Heart right ventricle (tissue), 16 donors: ENCODE measurements at regions not wholly inside any gene's neighbourhood (a gene's known extent, or its start where the extent isn't known, plus 50 kb on each side); places are given as distances from the start of the nearest gene placed in this dataset.

Experiments
- ATAC-seq, 8 donors: fragments of 200-7000 bp; cut with Tn5 transposase; one replicate each; pipeline ENCODE4 v1.9.1; 2020; ENCODE audit warnings: mild to moderate bottlenecking in 8 of 8, moderate library complexity in 8 of 8, moderate number of reproducible peaks in 1 of 8
- DNase-seq, 2 donors: peaks; one replicate each; pipeline ENCODE4 v3.0.0-alpha.2; 2020
- H3K27ac ChIP-seq, 10 donors: fragments of 200-600 bp; sonication (generic) in 2 of 10; one replicate each; pipeline versions ENCODE4 v1.5.0 to v1.8.0; 2020 to 2022; ENCODE audit warnings: mild to moderate bottlenecking in 3 of 10
- H3K27me3 ChIP-seq, 7 donors: fragments of 200-600 bp; one replicate each; pipeline ENCODE4 v1.8.0; 2021 to 2022; ENCODE audit warnings: mild to moderate bottlenecking in 2 of 7
- H3K36me3 ChIP-seq, 9 donors: fragments of 200-600 bp; sonication (generic) in 1 of 9; one replicate each; pipeline versions ENCODE4 v1.5.0 to v1.8.0; 2020 to 2022; ENCODE audit warnings: mild to moderate bottlenecking in 2 of 9
- H3K4me1 ChIP-seq, 9 donors: fragments of 200-600 bp; sonication (generic) in 1 of 9; one replicate each; pipeline versions ENCODE4 v1.5.0 to v1.8.0; 2020 to 2022; ENCODE audit warnings: mild to moderate bottlenecking in 4 of 9
- H3K4me3 ChIP-seq, 10 donors: fragments of 200-600 bp; sonication (generic) in 2 of 10; one replicate each; pipeline versions ENCODE4 v1.5.0 to v1.8.0; 2020 to 2022; ENCODE audit warnings: mild to moderate bottlenecking in 7 of 10, moderate library complexity in 2 of 10
- H3K9me3 ChIP-seq, 11 donors: fragments of 200-600 bp in 10 of 11; sonication (generic) in 2 of 11; one replicate each; pipeline versions ENCODE4 v1.5.0 to v1.8.0; 2013 to 2022; ENCODE audit warnings: mild to moderate bottlenecking in 2 of 11, control low read depth in 1 of 11, moderate library complexity in 1 of 11
- CTCF ChIP-seq, 9 donors: fragments of 200-600 bp; sonication (generic) in 2 of 9; IDR thresholded peaks; one replicate each; pipeline versions ENCODE4 v1.5.0 to v1.8.0; 2021 to 2022; ENCODE audit warnings: antibody characterized with exemption in 9 of 9, mild to moderate bottlenecking in 5 of 9, moderate library complexity in 1 of 9
- WGBS, 2 donors: extraction: QIAGEN DNeasy Blood & Tissue Kit; methylation state at CpG; one replicate each; pipeline ENCODE4 v1.1.7; 2013; ENCODE audit warnings: inconsistent platforms in 1 of 2; 5-methylcytosine and 5-hydroxymethylcytosine counted together
- intact Hi-C, 10 donors: fragments of 100-400 bp; cut with DNase I; formaldehyde crosslinking; loops; one replicate each; pipeline versions ENCODE4 v1.11.1 to v1.14.2; 2022
- donor health status: Arrhythmogenic right ventricular cardiomyopathy.
- donor health status: ischemic (EF 13 %, LVEDD 7.1; RV severe dilation, severe dysfunction).
- donor health status: healthy with polysubstance abuse.
- donor health status: DM: no; HTN: yes; CAD: no.
- donor health status: DM: no; HTN: no; CAD: no.
- donor health status: ischemic (EF 25% LVEDD 6.9; RV normal size, moderate dysfunction).
- donor health status: ischemic (EF 25% LVEDD 5.7; RV mildly dilated, moderate dysfunction).
- donor health status: healthy.
- donor health status: DM: yes; HTN: yes; CAD: no.
- donor health status: Ischemic cardiomyopathy.
- donor health status: ischemic (EF 35%, LVEDD 5.7; RV mildly dilated, moderate dysfunction).
- donor health status: nonischemic (EF 11% LVEDD 7.7; RV severe dilation, severe dysfunction).
- donor health status: DM: yes; HTN: yes; CAD: no.
- donor health status: PGD.
- donor health status: ischemic (EF 29% LVEDD 5.4; RV normal size, mild dysfunction).
- donor health status: nonischemic (EF 23%, LVEDD 6.1; RV moderate dilation, normal function).

- peak in 3 of 9 donors; percentile 4 to 22 (median 21) for TF ChIP-seq CTCF (IDR thresholded peaks at IDR 0.05)
- ATAC-seq (no peak), DNase-seq (no peak)
- Histone ChIP-seq H3K27me3 (peaks cover 0 to 5% (median 0%) of the 10 kb centered on the region in 7 donors), H3K4me1 (no peaks in the 10 kb centered on the region), H3K4me3 (no peak overlapping the region), H3K36me3 (no peaks in the 10 kb centered on the region), H3K9me3 (no peaks in the 10 kb centered on the region), H3K27ac (no peak overlapping the region)
- intact Hi-C loops: no loop called here
- WGBS, 2 donors: 68 to 69% methylated on average over 4 of the region's 4 CpGs
Observed at GRCh38 chr5:38023799-38024198, 184.0 kb upstream of the GDNF start.

GRCh38 chr5:38023371-38023770 lies 183.5 kb upstream of the GDNF start:
- no peak for ATAC-seq
- intact Hi-C loops: no loop called here

GRCh38 chr5:38022631-38023030 lies 182.8 kb upstream of the GDNF start:
- 65 to 85% methylated on average over 4 of the region's 4 CpGs for WGBS, 2 donors
- no peaks in the 10 kb centered on the region for H3K36me3 ChIP-seq
- DNase-seq: no peak

More at GRCh38 chr5:38023371-38023770, 183.5 kb upstream of the GDNF start:
- no peaks in the 10 kb centered on the region for H3K4me1 ChIP-seq
- TF ChIP-seq CTCF (IDR thresholded peaks at IDR 0.05): no peak
- H3K27me3 ChIP-seq: peaks cover 0 to 5% (median 0%) of the 10 kb centered on the region in 7 donors
- no peak overlapping the region for H3K27ac ChIP-seq
- no peaks in the 10 kb centered on the region for H3K36me3 ChIP-seq
- H3K9me3 ChIP-seq: no peaks in the 10 kb centered on the region
- no peak for DNase-seq
- whole genome bisulfite sequencing, 2 donors: 74 to 82% methylated on average over 4 of the region's 4 CpGs
- no peak overlapping the region for H3K4me3 ChIP-seq

GRCh38 chr5:38018016-38018415 lies 178.2 kb upstream of the GDNF start:
- no peaks in the 10 kb centered on the region for H3K9me3 ChIP-seq
- no peak overlapping the region for H3K4me3 ChIP-seq
- WGBS, 2 donors: 78 to 86% methylated on average over 6 of the region's 6 CpGs
- no peak for TF ChIP-seq CTCF (IDR thresholded peaks at IDR 0.05)
- H3K27me3 ChIP-seq: peaks cover 0 to 4% (median 0%) of the 10 kb centered on the region in 7 donors
- ATAC-seq (no peak), DNase-seq (no peak)
- H3K27ac ChIP-seq: no peak overlapping the region
- no peaks in the 10 kb centered on the region for H3K4me1 ChIP-seq
- intact Hi-C loops: no loop called here
- no peaks in the 10 kb centered on the region for H3K36me3 ChIP-seq

More at GRCh38 chr5:38022631-38023030, 182.8 kb upstream of the GDNF start:
- peaks cover 0 to 5% (median 0%) of the 10 kb centered on the region in 7 donors for H3K27me3 ChIP-seq
- H3K4me1 ChIP-seq: no peaks in the 10 kb centered on the region
- no peak overlapping the region for H3K4me3 ChIP-seq
- no peak for TF ChIP-seq CTCF (IDR thresholded peaks at IDR 0.05)
- ATAC-seq: no peak
- H3K27ac ChIP-seq: no peak overlapping the region
- intact Hi-C loops: no loop called here
- H3K9me3 ChIP-seq: no peaks in the 10 kb centered on the region
